H9 (cell line): ENCODE measurements at regions not wholly inside any gene's neighbourhood (a gene's known extent, or its start where the extent isn't known, plus 50 kb on each side); places are given as distances from the start of the nearest gene placed in this dataset.

Source experiments
- DNase-seq: peaks from one replicate; pipeline ENCODE4 v3.0.0-alpha.2; 2017
- H2AFZ ChIP-seq: one replicate; pipeline ENCODE4 v1.6.1; 2013; ENCODE audit warnings: mild to moderate bottlenecking, low read length, control low read depth, moderate library complexity
- H2AK5ac ChIP-seq: 2 replicates; pipeline ENCODE4 v1.6.1; 2013; ENCODE audit warnings: low read length, control low read depth, mixed read lengths; ENCODE audit not compliant: insufficient read length
- H2BK120ac ChIP-seq: one replicate; pipeline ENCODE4 v1.6.1; 2013; ENCODE audit warnings: low read depth, mild to moderate bottlenecking, low read length, control low read depth, inconsistent platforms; ENCODE audit not compliant: poor library complexity, severe bottlenecking
- H2BK12ac ChIP-seq: 2 replicates; pipeline ENCODE4 v1.6.1; 2013; ENCODE audit warnings: low read length, control low read depth, mixed read lengths, low read depth; ENCODE audit not compliant: insufficient read length
- H2BK15ac ChIP-seq: 2 replicates; pipeline ENCODE4 v1.6.1; 2013; ENCODE audit warnings: low read depth, low read length, control low read depth
- H2BK20ac ChIP-seq: one replicate; pipeline ENCODE4 v1.6.1; 2013; ENCODE audit warnings: low read depth, mild to moderate bottlenecking, low read length, control low read depth, inconsistent platforms; ENCODE audit not compliant: poor library complexity, severe bottlenecking
- H2BK5ac ChIP-seq: 2 replicates; pipeline ENCODE4 v1.6.1; 2013; ENCODE audit warnings: low read length, control low read depth, mixed read lengths; ENCODE audit not compliant: insufficient read length
- H3K14ac ChIP-seq: 2 replicates; pipeline ENCODE4 v1.6.1; 2013; ENCODE audit warnings: low read length, control low read depth; ENCODE audit not compliant: insufficient read depth
- H3K18ac ChIP-seq: 2 replicates; pipeline ENCODE4 v1.6.1; 2013; ENCODE audit warnings: low read depth, mild to moderate bottlenecking, mixed read lengths, low read length, control low read depth; ENCODE audit not compliant: insufficient read length
- H3K23ac ChIP-seq: 2 replicates; pipeline ENCODE4 v1.6.1; 2013; ENCODE audit warnings: low read length, control low read depth, mixed read lengths, low read depth; ENCODE audit not compliant: insufficient read length
- H3K23me2 ChIP-seq: 2 replicates; pipeline ENCODE4 v1.6.1; 2013; ENCODE audit warnings: low read depth, mild to moderate bottlenecking, mixed read lengths, low read length, control low read depth; ENCODE audit not compliant: insufficient read length, poor library complexity, severe bottlenecking
- H3K27ac ChIP-seq: 2 replicates; pipeline ENCODE4 v1.5.1; 2013; ENCODE audit warnings: low read length, control low read depth, mixed read lengths, low read depth; ENCODE audit not compliant: insufficient read length
- H3K27me3 ChIP-seq: 2 replicates; pipeline ENCODE4 v1.6.1; 2013; ENCODE audit warnings: low read length, control low read depth, inconsistent platforms; ENCODE audit not compliant: insufficient read depth
- H3K4ac ChIP-seq: 2 replicates; pipeline ENCODE4 v1.6.1; 2013; ENCODE audit warnings: low read depth, mild to moderate bottlenecking, control low read depth, inconsistent platforms, low read length, moderate library complexity
- H3K4me1 ChIP-seq: 2 replicates; pipeline ENCODE4 v1.6.1; 2013; ENCODE audit warnings: low read length, control low read depth, inconsistent platforms; ENCODE audit not compliant: insufficient read depth
- H3K4me2 ChIP-seq: 2 replicates; pipeline ENCODE4 v1.6.1; 2013; ENCODE audit warnings: low read length, control low read depth, mixed read lengths; ENCODE audit not compliant: insufficient read length, insufficient read depth
- H3K56ac ChIP-seq: 2 replicates; pipeline ENCODE4 v1.6.1; 2013; ENCODE audit warnings: low read depth, mild to moderate bottlenecking, mixed read lengths, low read length, control low read depth; ENCODE audit not compliant: insufficient read length
- H3K79me1 ChIP-seq: 2 replicates; pipeline ENCODE4 v1.6.1; 2013; ENCODE audit warnings: low read depth, mild to moderate bottlenecking, moderate library complexity, low read length, control low read depth, inconsistent platforms; ENCODE audit not compliant: insufficient read depth, poor library complexity, severe bottlenecking
- H3K79me2 ChIP-seq: 2 replicates; pipeline ENCODE4 v1.6.1; 2013; ENCODE audit warnings: low read length, control low read depth, inconsistent platforms; ENCODE audit not compliant: insufficient read depth
- H3K9ac ChIP-seq: 2 replicates; pipeline ENCODE4 v1.6.1; 2013; ENCODE audit warnings: low read length, control low read depth, mixed read lengths; ENCODE audit not compliant: insufficient read length; ENCODE audit errors: extremely low read depth
- H3K9me3 ChIP-seq: one replicate; pipeline ENCODE4 v1.6.1; 2013; ENCODE audit warnings: low read depth, low read length, inconsistent platforms; ENCODE audit not compliant: control insufficient read depth
- H3T11ph ChIP-seq: one replicate; pipeline ENCODE4 v1.6.1; 2013; ENCODE audit warnings: mild to moderate bottlenecking, low read length, control low read depth, inconsistent platforms
- H4K20me1 ChIP-seq: one replicate; pipeline ENCODE4 v1.6.1; 2013; ENCODE audit not compliant: control insufficient read depth, insufficient read length, insufficient read depth
- H4K5ac ChIP-seq: 2 replicates; pipeline ENCODE4 v1.6.1; 2013; ENCODE audit warnings: low read depth, mild to moderate bottlenecking, mixed read lengths, low read length, control low read depth; ENCODE audit not compliant: insufficient read length
- H4K8ac ChIP-seq: replicated peaks from 2 replicates; pipeline ENCODE4 v1.6.1; 2013; ENCODE audit warnings: low read length, control low read depth, mixed read lengths, low read depth; ENCODE audit not compliant: insufficient read length
- H4K91ac ChIP-seq: 2 replicates; pipeline ENCODE4 v1.6.1; 2013; ENCODE audit warnings: low read depth, mild to moderate bottlenecking, moderate library complexity, mixed read lengths, low read length, control low read depth; ENCODE audit not compliant: insufficient read length
- H3K27ac Mint-ChIP-seq, 3 experiments: 2 replicates in 2 of 3; 3 replicates in 1 of 3; pipeline ENCODE4 v1.8.0; 2020 to 2021; ENCODE audit warnings: mixed read lengths in 3 of 3, mild to moderate bottlenecking in 1 of 3, moderate library complexity in 1 of 3
- H3K27me3 Mint-ChIP-seq: 2 replicates; pipeline ENCODE4 v1.8.0; 2021; ENCODE audit warnings: low read depth, mild to moderate bottlenecking, moderate library complexity, mixed read lengths
- H3K36me3 Mint-ChIP-seq, 3 experiments: 2 replicates in 2 of 3; 3 replicates in 1 of 3; pipeline ENCODE4 v1.8.0; 2020 to 2021; ENCODE audit warnings: low read depth in 3 of 3, mixed read lengths in 3 of 3; ENCODE audit not compliant: insufficient read depth in 1 of 3
- H3K4me1 Mint-ChIP-seq, 2 experiments: 2 replicates each; pipeline ENCODE4 v1.8.0; 2020; ENCODE audit warnings: mixed read lengths in 2 of 2
- H3K4me3 Mint-ChIP-seq, 2 experiments: 2 replicates in 1 of 2; 3 replicates in 1 of 2; pipeline ENCODE4 v1.8.0; 2020 to 2021; ENCODE audit warnings: mild to moderate bottlenecking in 2 of 2, mixed read lengths in 2 of 2, moderate library complexity in 1 of 2
- H3K9me3 Mint-ChIP-seq, 2 experiments: 2 replicates in 1 of 2; 3 replicates in 1 of 2; pipeline ENCODE4 v1.8.0; 2020; ENCODE audit warnings: mild to moderate bottlenecking in 2 of 2, mixed read lengths in 2 of 2, moderate library complexity in 1 of 2
- CTCF ChIP-seq: fragments of 200-600 bp; sonication (generic); conservative IDR thresholded peaks from 3 replicates; pipeline ENCODE4 v1.8.0; 2021; ENCODE audit warnings: antibody characterized with exemption, mild to moderate bottlenecking
- WGBS: extraction: QIAGEN DNeasy Blood & Tissue Kit; methylation state at CpG from one replicate; pipeline ENCODE4 v1.1.7; 2013; ENCODE audit warnings: missing lambda C conversion rate, low lambda C conversion rate, mixed read lengths; ENCODE audit not compliant: insufficient read length; ENCODE audit errors: extremely low coverage; 5-methylcytosine and 5-hydroxymethylcytosine counted together

- Histone ChIP-seq H3K4me1 (no peaks in the 10 kb centered on the region; the same call in 1 of the 2 replicates), H3K9ac (no peak overlapping the region), H3K4ac (no peak overlapping the region), H3T11ph (no peak overlapping the region), H2AK5ac (no peak overlapping the region), H3K4me2 (no peak overlapping the region), H2BK120ac (no peak overlapping the region), H3K23ac (no peak overlapping the region), H2BK12ac (no peak overlapping the region), H3K18ac (no peak overlapping the region), H2AFZ (no peak overlapping the region), H3K23me2 (no peaks in the 10 kb centered on the region), H2BK20ac (no peak overlapping the region), H3K79me1 (no peaks in the 10 kb centered on the region), H3K14ac (no peak overlapping the region), H2BK5ac (no peak overlapping the region), H3K9me3 (no peaks in the 10 kb centered on the region), H4K5ac (no peak overlapping the region), H3K56ac (no peak overlapping the region), H3K27ac (no peak overlapping the region), H2BK15ac (no peak overlapping the region), H3K27me3 (no peaks in the 10 kb centered on the region), H4K8ac (no peak overlapping the region), H4K20me1 (no peaks in the 10 kb centered on the region), H4K91ac (no peak overlapping the region), H3K79me2 (no peaks in the 10 kb centered on the region)
- peaks cover 12 to 20% of the 10 kb centered on the region in 2 experiments for H3K4me1 Mint-ChIP-seq
- TF ChIP-seq CTCF, result peak; percentile 69
- no peaks in the 10 kb centered on the region for H3K36me3 Mint-ChIP-seq
- no peaks in the 10 kb centered on the region for H3K9me3 Mint-ChIP-seq
- no peak overlapping the region for H3K27ac Mint-ChIP-seq
- H3K27me3 Mint-ChIP-seq, result no peaks in the 10 kb centered on the region
- H3K4me3 Mint-ChIP-seq, result no peak overlapping the region
- WGBS, result no CpG with 5 or more reads among the region's 2 CpGs
- DNase-seq, result no peak
Observed at GRCh38 chr2:191539068-191539467, 138.9 kb upstream of the NABP1 start.
